OCI-M2 (cell line): ENCODE measurements at regions not wholly inside any gene's neighbourhood (a gene's known extent, or its start where the extent isn't known, plus 50 kb on each side); places are given as distances from the start of the nearest gene placed in this dataset.
"Not testable (repeated sequence)": the region's sequence is repeated elsewhere in the genome, so short reads cannot be mapped to it uniquely, and the experiment has no call there.

Experiments used
- DNase-seq: peaks from one replicate; lab custom pipeline; 2025; ENCODE audit not compliant: unreplicated experiment; lab: John Stamatoyannopoulos, UW

- DNase-seq = no peak
These were observed 831.6 kb downstream of the KCNA4 start for GRCh38 chr11:29184939-29185890.

- no peak for DNase-seq
These were observed 833.5 kb downstream of the KCNA4 start for GRCh38 chr11:29183301-29183700.

- DNase-seq = no peak
These were observed 843.2 kb downstream of the KCNA4 start for GRCh38 chr11:29173660-29174062.

GRCh38 chr11:29171360-29171950 is 845.4 kb downstream of the KCNA4 start:
- no peak for DNase-seq

- DNase-seq = no peak
These were observed 850.5 kb downstream of the KCNA4 start for GRCh38 chr11:29166306-29166705.

GRCh38 chr11:29163231-29163630 is 853.6 kb downstream of the KCNA4 start:
- DNase-seq = no peak

- no peak for DNase-seq
These were observed 854.3 kb downstream of the KCNA4 start for GRCh38 chr11:29162491-29162890.

- DNase-seq = no peak
These were observed 855.6 kb downstream of the KCNA4 start for GRCh38 chr11:29161191-29161590.

GRCh38 chr11:29159552-29160465 is 857.0 kb downstream of the KCNA4 start:
- no peak for DNase-seq

- DNase-seq = no peak
These were observed 863.8 kb downstream of the KCNA4 start for GRCh38 chr11:29153078-29153477.

GRCh38 chr11:29142573-29142972 is 874.3 kb downstream of the KCNA4 start:
- not testable (repeated sequence) for DNase-seq

- no peak for DNase-seq
These were observed 881.3 kb downstream of the KCNA4 start for GRCh38 chr11:29135504-29135903.

- DNase-seq = no peak
These were observed 885.8 kb downstream of the KCNA4 start for GRCh38 chr11:29131055-29131454.

GRCh38 chr11:29129844-29130243 is 887.0 kb downstream of the KCNA4 start:
- DNase-seq = no peak

- DNase-seq = no peak
These were observed 889.4 kb downstream of the KCNA4 start for GRCh38 chr11:29127461-29127860.

- DNase-seq = no peak
These were observed 891.2 kb downstream of the KCNA4 start for GRCh38 chr11:29125606-29126005.

GRCh38 chr11:29124470-29124869 is 892.4 kb downstream of the KCNA4 start:
- DNase-seq = no peak

GRCh38 chr11:29119707-29120618 is 896.9 kb downstream of the KCNA4 start:
- no peak for DNase-seq

- no peak for DNase-seq
These were observed 897.7 kb downstream of the KCNA4 start for GRCh38 chr11:29119116-29119515.

GRCh38 chr11:29100967-29101366 is 915.9 kb downstream of the KCNA4 start:
- no peak for DNase-seq
